GM06990 (cell line): ENCODE measurements at regions not wholly inside any gene's neighbourhood (a gene's known extent, or its start where the extent isn't known, plus 50 kb on each side); places are given as distances from the start of the nearest gene placed in this dataset.

ENCODE experiments used
- DNase-seq: peaks from one replicate; pipeline ENCODE4 v3.0.0-alpha.2; 2011; ENCODE audit not compliant: insufficient read length; ENCODE audit errors: extremely low read depth
- H3K27me3 ChIP-seq: replicated peaks from 2 replicates; pipeline ENCODE4 v1.6.0; 2011; ENCODE audit warnings: low read length; ENCODE audit not compliant: control insufficient read depth, insufficient read depth
- H3K36me3 ChIP-seq: 2 replicates; pipeline ENCODE4 v1.5.1; 2011; ENCODE audit warnings: low read length; ENCODE audit not compliant: control insufficient read depth, insufficient read depth
- H3K4me3 ChIP-seq: replicated peaks from 2 replicates; pipeline ENCODE4 v1.5.1; 2011; ENCODE audit warnings: low read depth, mild to moderate bottlenecking, control low read depth, low read length
- CTCF ChIP-seq: IDR thresholded peaks from 2 replicates; pipeline ENCODE4 v1.5.1; 2011; ENCODE audit warnings: low read length, control low read depth, mild to moderate bottlenecking, inconsistent platforms; ENCODE audit not compliant: insufficient read depth, poor library complexity, severe bottlenecking

- Histone ChIP-seq H3K4me3 (no peak overlapping the region), H3K36me3 (no peaks in the 10 kb centered on the region), H3K27me3 (no peaks in the 10 kb centered on the region; the same call in 1 of the 2 replicates)
- DNase-seq, result no peak
- TF ChIP-seq CTCF, result no peak
Observed at GRCh38 chr5:136730426-136730825, 365.1 kb upstream of the TRPC7 start.

- no peak for DNase-seq
- no peaks in the 10 kb centered on the region; the same call in 1 of the 2 replicates for H3K27me3 ChIP-seq
- no peak overlapping the region for H3K4me3 ChIP-seq
- no peaks in the 10 kb centered on the region for H3K36me3 ChIP-seq
- TF ChIP-seq CTCF, result no peak
Observed at GRCh38 chr5:136729901-136730355, 364.6 kb upstream of the TRPC7 start.

- Histone ChIP-seq H3K4me3 (no peak overlapping the region), H3K27me3 (no peaks in the 10 kb centered on the region; the same call in 1 of the 2 replicates), H3K36me3 (no peaks in the 10 kb centered on the region)
- TF ChIP-seq CTCF, result no peak
- DNase-seq, result no peak
Observed at GRCh38 chr5:136726506-136726905, 361.2 kb upstream of the TRPC7 start.

GRCh38 chr5:136724161-136724560 is 358.8 kb upstream of the TRPC7 start:
- TF ChIP-seq CTCF, result no peak
- no peak for DNase-seq
- no peaks in the 10 kb centered on the region; the same call in none of the 2 replicates for H3K27me3 ChIP-seq
- no peak overlapping the region for H3K4me3 ChIP-seq
- H3K36me3 ChIP-seq, result no peaks in the 10 kb centered on the region

GRCh38 chr5:136722581-136722980 is 357.2 kb upstream of the TRPC7 start:
- Histone ChIP-seq H3K4me3 (no peak overlapping the region), H3K27me3 (no peaks in the 10 kb centered on the region; the same call in none of the 2 replicates), H3K36me3 (no peaks in the 10 kb centered on the region)
- no peak for DNase-seq
- TF ChIP-seq CTCF, result no peak

- no peak for DNase-seq
- Histone ChIP-seq H3K36me3 (no peaks in the 10 kb centered on the region), H3K27me3 (no peaks in the 10 kb centered on the region; the same call in none of the 2 replicates), H3K4me3 (no peak overlapping the region)
- no peak for TF ChIP-seq CTCF
Observed at GRCh38 chr5:136722086-136722485, 356.7 kb upstream of the TRPC7 start.
